Memory B cell (primary cell): ENCODE measurements at regions not wholly inside any gene's neighbourhood (a gene's known extent, or its start where the extent isn't known, plus 50 kb on each side); places are given as distances from the start of the nearest gene placed in this dataset.
"Not testable (repeated sequence)": the region's sequence is repeated elsewhere in the genome, so short reads cannot be mapped to it uniquely, and the experiment has no call there.

Source experiments
- ATAC-seq: fragments of 150-1000 bp; cut with Tn5 transposase; 2 replicates; pipeline ENCODE4 v1.10.0; 2021; ENCODE audit warnings: low read depth, mild to moderate bottlenecking, moderate library complexity
- DNase-seq, 2 donors: peaks; one replicate each; pipeline ENCODE4 v3.0.0; 2022; ENCODE audit warnings: low spot score in 2 of 2
- H3K27ac Mint-ChIP-seq: one replicate; pipeline ENCODE4 v1.8.0; 2022; ENCODE audit warnings: mild to moderate bottlenecking, moderate library complexity, mixed read lengths
- H3K27me3 Mint-ChIP-seq: one replicate; pipeline ENCODE4 v1.8.0; 2022; ENCODE audit warnings: mixed read lengths
- H3K36me3 Mint-ChIP-seq: one replicate; pipeline ENCODE4 v1.8.0; 2022; ENCODE audit warnings: mild to moderate bottlenecking, mixed read lengths
- H3K4me1 Mint-ChIP-seq: one replicate; pipeline ENCODE4 v1.8.0; 2022; ENCODE audit warnings: mixed read lengths
- H3K4me3 Mint-ChIP-seq: one replicate; pipeline ENCODE4 v1.8.0; 2022; ENCODE audit warnings: mild to moderate bottlenecking, moderate library complexity, mixed read lengths
- H3K9me3 Mint-ChIP-seq: one replicate; pipeline ENCODE4 v1.8.0; 2022; ENCODE audit warnings: mixed read lengths

DNA sequence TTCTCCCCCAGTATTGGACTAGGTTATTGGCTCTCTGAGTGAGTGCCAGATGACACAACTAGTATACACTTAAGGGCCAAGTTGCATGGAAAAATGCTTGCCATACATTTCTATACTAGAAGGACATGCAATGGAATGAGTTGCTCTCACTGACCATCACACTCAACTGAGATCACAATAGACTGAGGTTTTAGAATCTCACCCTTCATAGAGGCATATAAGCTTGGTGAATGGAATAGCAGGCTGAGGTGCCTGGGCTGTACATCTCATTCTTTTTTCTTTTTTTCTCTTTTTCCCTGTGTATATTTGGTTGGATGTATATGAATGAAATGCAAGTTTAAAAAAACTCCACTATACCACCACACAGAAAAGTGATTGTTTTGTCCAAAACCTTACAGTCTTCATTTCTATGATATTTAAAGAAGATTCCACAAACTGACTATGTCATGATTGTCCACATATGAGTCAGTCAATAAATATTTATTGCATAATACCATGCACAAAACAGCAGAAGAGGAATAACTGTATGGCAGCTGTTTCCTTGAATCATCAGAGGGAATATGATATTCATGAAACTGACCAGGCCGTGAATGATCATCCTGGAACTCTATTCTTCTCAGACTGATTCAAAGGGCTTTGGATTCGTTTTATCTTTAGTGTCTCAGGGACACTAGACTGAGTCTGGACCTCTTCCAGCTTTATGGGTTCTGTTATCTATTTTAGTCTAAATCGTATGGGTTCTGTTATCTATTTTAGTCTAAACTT lies 122.6 kb upstream of the STK17B start:
- ATAC-seq = no peak
- no peaks in the 10 kb centered on the region for H3K9me3 Mint-ChIP-seq
- H3K27ac Mint-ChIP-seq = no peak overlapping the region
- no peaks in the 10 kb centered on the region for H3K27me3 Mint-ChIP-seq
- peaks cover 27% of the 10 kb centered on the region for H3K4me1 Mint-ChIP-seq
- no peak overlapping the region for H3K4me3 Mint-ChIP-seq
- DNase-seq = no peak
- no peaks in the 10 kb centered on the region for H3K36me3 Mint-ChIP-seq

DNA sequence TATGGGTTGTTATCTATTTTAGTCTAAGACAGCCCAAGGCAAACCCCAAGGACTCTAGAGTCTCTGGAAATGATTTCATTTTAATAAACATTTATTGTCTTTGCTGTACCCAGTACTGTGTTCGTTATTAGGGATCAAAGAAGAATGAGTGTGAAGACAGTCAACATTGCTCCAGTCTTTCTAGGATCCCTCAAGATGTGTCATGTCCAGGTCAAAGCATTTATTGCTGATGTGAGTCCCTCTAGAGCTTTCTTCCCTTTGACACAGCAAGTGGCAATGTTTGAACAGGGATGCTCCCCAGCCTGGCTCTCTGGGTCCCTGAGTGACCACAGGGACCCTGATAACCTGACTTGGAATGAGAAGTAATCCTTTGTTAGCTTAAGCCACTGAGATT lies 123.1 kb upstream of the STK17B start:
- no peak overlapping the region for H3K27ac Mint-ChIP-seq
- H3K27me3 Mint-ChIP-seq = no peaks in the 10 kb centered on the region
- DNase-seq (no peak), ATAC-seq (no peak)
- H3K9me3 Mint-ChIP-seq = no peaks in the 10 kb centered on the region
- peaks cover 26% of the 10 kb centered on the region for H3K4me1 Mint-ChIP-seq
- H3K36me3 Mint-ChIP-seq = no peaks in the 10 kb centered on the region
- no peak overlapping the region for H3K4me3 Mint-ChIP-seq

DNA sequence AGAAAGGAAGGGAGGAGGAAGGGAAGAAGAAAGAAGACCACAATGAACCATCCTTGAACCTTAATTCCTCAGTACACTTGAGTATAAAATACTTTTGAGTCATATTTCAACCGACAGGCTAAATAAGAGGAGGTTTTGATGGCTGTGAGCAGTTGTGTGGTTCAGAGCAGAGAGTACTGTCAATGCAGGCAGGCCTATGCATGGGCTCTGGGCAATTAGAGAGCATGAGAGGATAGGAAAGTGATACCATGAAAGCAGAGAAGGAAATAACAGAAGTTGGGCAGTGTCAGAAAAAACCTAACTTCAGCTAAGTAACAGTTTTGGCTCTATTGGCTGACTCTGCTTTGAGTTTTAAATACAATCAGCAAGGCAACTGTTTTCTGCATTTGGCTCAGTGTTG lies 123.6 kb upstream of the STK17B start:
- Mint-ChIP-seq H3K9me3 (no peaks in the 10 kb centered on the region), H3K27ac (no peak overlapping the region), H3K4me1 (peaks cover 26% of the 10 kb centered on the region), H3K4me3 (no peak overlapping the region), H3K36me3 (no peaks in the 10 kb centered on the region), H3K27me3 (no peaks in the 10 kb centered on the region)
- DNase-seq (no peak), ATAC-seq (no peak)

DNA sequence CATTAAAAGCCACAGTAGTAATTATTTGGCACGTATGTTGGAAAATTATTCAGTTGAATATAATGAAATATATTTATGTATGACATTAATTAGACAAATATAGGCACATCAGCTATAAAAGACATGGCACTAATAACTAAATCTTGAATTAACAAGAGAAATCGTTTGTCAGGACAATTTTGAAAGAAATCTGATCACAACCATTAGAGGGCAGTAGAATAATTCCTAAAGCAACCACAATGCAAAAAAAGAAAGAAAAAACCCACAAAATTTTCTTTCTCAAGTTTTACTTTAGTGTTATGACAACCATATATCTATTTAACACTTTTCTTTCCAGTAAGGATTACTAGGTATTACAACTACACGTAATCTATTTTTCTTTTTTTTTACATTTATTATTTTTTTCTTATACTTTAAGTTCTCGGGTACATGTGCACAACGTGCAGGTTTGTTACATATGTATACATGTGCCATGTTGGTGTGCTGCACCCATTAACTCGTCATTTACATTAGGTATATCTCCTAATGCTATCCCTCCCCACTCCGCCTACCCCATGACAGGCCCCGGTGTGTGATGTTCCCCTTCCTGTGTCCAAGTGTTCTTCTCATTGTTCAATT lies 126.8 kb upstream of the STK17B start:
- not testable (repeated sequence) for H3K27ac Mint-ChIP-seq, H3K9me3 Mint-ChIP-seq, H3K4me1 Mint-ChIP-seq, H3K36me3 Mint-ChIP-seq, ATAC-seq, H3K4me3 Mint-ChIP-seq, DNase-seq, H3K27me3 Mint-ChIP-seq

DNA sequence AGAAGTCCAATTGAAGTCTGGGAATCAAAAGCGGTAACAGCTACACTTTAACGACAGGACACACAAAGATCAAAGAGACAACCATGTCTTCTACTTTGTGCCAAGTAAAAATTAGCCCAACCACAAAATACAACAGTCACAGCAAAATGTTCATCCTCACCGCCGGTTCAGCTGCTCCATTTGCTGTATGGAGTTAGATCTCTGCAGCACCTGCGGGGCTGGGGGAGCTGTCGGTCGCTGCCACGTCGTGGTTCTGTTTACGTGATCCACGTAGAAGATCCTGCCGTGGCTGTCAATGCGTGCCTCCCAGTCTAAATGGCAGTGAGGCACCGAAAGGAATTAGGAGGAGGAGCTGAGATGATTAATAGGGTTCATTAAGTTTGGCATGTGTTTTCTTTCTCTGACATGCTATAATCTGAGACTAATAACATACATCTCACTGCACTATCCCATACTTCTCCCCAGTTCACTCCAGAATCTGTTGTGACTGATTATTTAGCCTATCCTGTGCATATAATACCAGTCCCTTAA lies 136.5 kb upstream of the STK17B start:
- ATAC-seq (no peak), DNase-seq (no peak)
- Mint-ChIP-seq H3K36me3 (no peaks in the 10 kb centered on the region), H3K27ac (no peak overlapping the region), H3K4me1 (no peaks in the 10 kb centered on the region), H3K9me3 (no peaks in the 10 kb centered on the region), H3K27me3 (peaks cover 2% of the 10 kb centered on the region), H3K4me3 (no peak overlapping the region)

DNA sequence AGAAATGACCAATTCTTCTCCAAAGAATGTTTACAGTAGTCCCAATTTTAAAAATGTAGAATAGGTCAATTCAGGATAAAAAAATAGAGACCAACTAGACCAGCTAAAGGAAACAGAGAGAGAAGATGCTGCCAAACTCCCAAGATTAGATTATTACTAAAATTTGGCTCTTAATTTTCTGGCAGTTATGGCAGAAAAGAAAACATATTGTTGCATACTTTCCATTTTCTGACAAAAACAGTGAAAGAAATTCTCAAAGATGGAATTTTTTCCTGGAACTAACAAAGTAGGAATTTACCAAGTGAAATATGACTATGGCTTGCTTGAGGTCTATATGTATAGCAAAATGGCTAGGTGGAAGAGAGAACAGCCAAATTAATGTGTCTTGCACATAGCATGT lies 138.3 kb upstream of the STK17B start:
- no peak for ATAC-seq
- Mint-ChIP-seq H3K27ac (no peak overlapping the region), H3K4me1 (peaks cover under 1% of the 10 kb centered on the region)

DNA sequence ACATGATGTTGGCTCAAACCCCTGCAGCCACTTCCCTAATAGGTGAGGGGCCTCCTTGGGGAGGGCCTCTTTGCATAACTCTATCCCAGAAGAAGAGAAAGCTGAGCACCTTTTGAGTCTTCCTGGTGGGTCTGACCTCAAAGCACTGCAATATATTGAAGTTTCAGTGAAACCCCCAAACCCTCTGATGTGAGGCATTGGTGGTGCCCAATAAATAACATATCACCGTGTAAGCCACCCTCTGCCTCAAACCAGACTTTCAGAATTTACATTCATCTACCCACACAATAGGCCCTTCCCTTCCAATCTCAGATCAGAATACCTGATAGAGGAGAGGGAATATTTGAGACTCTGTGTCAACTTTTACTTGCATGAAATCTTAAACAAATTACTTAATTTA lies 142.8 kb upstream of the STK17B start:
- no peaks in the 10 kb centered on the region for H3K27me3 Mint-ChIP-seq
- no peaks in the 10 kb centered on the region for H3K9me3 Mint-ChIP-seq
- no peak overlapping the region for H3K4me3 Mint-ChIP-seq
- ATAC-seq = no peak
- no peak overlapping the region for H3K27ac Mint-ChIP-seq
- H3K36me3 Mint-ChIP-seq = no peaks in the 10 kb centered on the region
- no peak for DNase-seq
- peaks cover 2% of the 10 kb centered on the region for H3K4me1 Mint-ChIP-seq

More for the DNA sequence above, 138.3 kb upstream of the STK17B start:
- H3K4me3 Mint-ChIP-seq = no peak overlapping the region
- no peaks in the 10 kb centered on the region for H3K9me3 Mint-ChIP-seq
- no peak for DNase-seq
- H3K36me3 Mint-ChIP-seq = no peaks in the 10 kb centered on the region
- H3K27me3 Mint-ChIP-seq = peaks cover 2% of the 10 kb centered on the region

DNA sequence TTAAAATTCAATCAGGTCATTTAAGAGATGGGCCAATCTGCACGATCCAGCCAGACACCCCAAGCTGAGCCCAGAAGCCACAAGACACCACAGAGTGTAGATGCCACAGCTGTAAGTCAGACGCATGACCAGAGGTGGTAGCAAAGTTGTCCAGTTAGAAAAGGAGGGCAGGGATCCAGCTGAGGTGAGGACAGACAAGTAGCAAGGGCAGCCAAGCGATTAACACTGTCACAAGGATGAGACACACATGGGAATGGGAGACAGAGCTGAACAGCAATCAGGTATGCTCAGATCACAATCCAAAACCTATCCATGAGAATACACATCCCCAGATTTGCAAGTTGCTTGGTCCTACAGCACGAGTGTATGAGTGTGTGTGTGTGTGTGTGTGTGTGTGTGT lies 143.4 kb upstream of the STK17B start:
- no peaks in the 10 kb centered on the region for H3K36me3 Mint-ChIP-seq
- no peaks in the 10 kb centered on the region for H3K9me3 Mint-ChIP-seq
- ATAC-seq = no peak
- DNase-seq = no peak
- peaks cover 2% of the 10 kb centered on the region for H3K4me1 Mint-ChIP-seq
- no peaks in the 10 kb centered on the region for H3K27me3 Mint-ChIP-seq
- H3K4me3 Mint-ChIP-seq = no peak overlapping the region
- no peak overlapping the region for H3K27ac Mint-ChIP-seq

DNA sequence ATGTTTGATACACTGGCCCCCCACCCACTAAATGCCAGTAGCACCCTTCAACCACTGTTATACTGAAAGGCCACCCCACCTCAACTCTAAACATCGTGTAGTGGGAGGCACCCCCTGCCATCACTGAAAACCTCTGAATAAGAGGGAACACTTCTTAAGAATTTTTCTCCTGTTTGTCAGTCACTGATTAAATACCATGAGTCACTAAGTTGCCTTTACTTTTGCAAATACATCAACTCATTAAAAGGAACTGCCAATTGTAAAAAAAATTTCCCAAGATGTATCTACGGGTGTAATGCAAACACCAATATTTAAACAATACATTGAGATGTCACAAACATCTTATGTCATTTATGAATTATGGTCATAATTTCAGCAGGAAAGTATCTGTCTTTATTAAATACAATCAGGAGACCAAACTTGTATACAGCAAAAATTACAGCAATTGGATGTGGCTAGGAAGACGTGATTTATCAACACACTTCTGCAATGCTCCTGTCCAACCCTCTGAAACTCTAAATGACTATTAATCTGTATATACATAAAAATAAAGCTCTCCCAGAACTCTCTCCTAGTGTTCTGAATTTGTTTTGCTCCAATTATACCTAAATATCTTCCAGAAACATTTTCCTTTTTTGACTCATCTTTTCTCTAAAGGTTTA lies 144.1 kb upstream of the STK17B start:
- no peaks in the 10 kb centered on the region for H3K9me3 Mint-ChIP-seq
- ATAC-seq (no peak), DNase-seq (no peak)
- peaks cover 2% of the 10 kb centered on the region for H3K4me1 Mint-ChIP-seq
- no peak overlapping the region for H3K27ac Mint-ChIP-seq
- H3K36me3 Mint-ChIP-seq = no peaks in the 10 kb centered on the region
- H3K4me3 Mint-ChIP-seq = no peak overlapping the region
- no peaks in the 10 kb centered on the region for H3K27me3 Mint-ChIP-seq

DNA sequence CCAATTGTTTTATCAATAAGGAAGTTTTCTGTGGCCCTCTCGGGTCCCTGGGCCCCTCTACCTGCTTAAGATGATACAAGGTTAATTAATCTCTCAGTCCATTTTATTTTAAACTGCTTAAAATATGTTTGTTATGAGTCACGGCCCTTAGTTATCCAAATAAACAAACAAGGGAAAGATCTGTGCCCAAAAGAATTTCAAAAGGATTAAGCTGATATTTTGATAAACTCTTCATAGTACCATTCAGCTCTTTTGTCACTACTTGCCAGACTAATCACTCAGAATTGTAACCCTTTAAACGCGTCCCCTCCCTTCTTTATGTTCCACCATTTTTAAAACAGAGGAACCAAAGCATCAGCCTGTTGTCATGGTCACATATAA lies 144.7 kb upstream of the STK17B start:
- no peak overlapping the region for H3K27ac Mint-ChIP-seq
- no peak for DNase-seq
- no peaks in the 10 kb centered on the region for H3K36me3 Mint-ChIP-seq
- H3K27me3 Mint-ChIP-seq = no peaks in the 10 kb centered on the region
- no peak for ATAC-seq
- H3K4me1 Mint-ChIP-seq = peaks cover 2% of the 10 kb centered on the region
- H3K9me3 Mint-ChIP-seq = no peaks in the 10 kb centered on the region
- H3K4me3 Mint-ChIP-seq = no peak overlapping the region

DNA sequence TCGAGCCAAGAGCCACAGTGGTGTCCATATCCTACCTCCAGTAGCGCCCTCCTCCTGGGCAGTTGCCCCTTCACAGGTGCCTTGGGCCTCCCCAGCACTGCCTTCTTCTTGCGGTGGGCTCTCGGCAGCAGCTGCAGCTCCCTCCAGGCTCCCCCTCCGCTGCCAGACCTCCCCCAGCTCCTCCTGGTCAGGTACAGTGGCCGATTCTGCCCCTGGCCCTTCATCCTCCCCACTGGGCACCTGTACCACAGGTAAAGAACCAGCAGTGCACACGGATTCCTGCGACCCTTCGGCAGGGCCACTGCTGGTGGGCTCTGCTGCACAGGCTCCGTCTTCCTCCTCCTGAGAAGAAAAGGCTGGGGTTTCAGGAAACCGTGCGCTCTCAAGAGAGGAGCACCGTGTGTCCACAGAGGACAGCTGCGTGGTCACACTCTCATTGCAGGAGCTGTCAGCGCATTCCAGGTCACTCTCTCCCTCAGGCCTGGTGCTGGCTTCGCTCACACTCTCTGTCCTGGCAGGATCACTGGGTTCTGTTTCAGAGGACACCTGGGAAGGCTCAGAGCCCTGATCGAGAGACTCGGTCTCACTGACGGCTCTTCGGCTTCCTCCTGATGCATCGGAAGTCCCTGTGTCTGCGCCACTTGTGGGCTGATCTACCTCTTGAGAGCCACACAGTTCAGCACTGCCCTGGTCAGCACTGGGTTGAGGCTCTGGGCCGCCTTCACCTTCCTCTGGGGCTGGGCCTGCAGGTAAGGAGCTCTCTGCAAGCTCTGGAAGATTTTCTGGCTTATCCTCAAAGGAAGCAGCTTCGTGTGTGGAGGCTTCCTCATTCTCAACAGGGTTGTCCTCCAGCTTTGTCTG lies 147.4 kb upstream of the STK17B start:
- no peaks in the 10 kb centered on the region for H3K9me3 Mint-ChIP-seq
- DNase-seq (no peak), ATAC-seq (no peak)
- no peak overlapping the region for H3K27ac Mint-ChIP-seq
- H3K36me3 Mint-ChIP-seq = no peaks in the 10 kb centered on the region
- no peak overlapping the region for H3K4me3 Mint-ChIP-seq
- H3K27me3 Mint-ChIP-seq = no peaks in the 10 kb centered on the region
- peaks cover 2% of the 10 kb centered on the region for H3K4me1 Mint-ChIP-seq

DNA sequence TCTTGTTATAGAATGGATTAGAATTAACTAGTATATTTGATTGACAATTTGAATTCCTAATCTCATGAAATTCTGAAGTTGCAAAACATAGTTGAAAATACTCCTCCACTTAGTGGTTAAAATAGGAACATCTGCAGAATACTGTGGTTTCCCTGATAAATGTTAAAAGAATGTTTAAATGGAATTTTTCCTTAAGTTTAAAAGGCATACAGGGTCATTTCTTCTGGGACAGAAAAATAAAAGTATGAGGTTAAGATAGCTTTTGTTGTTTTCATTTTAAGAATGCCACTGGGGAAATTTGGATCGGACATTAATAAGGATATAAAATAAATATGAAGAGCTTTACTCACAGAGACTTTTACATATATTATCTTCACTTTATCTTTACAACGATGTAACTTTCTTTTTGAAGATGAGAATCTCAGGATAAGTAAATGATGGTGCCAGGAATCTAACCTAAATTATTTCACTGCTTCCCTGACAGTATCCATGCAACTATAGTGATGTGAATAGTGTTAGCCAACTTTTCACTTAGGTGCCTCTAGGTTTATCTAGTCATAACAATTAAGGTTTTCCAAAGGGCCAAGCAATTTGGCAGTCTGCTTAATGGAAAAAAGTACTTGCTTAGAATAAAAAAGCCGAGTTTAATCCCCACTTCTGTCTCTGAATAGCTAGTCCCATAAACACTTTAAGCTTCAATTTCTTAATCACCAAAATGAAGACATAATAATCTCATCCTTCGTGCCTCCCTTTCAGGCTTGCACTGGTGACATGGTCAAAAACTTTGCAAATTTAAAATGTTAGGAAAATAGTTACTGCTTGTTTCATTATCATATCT lies 151.8 kb upstream of the STK17B start:
- H3K4me1 Mint-ChIP-seq = no peaks in the 10 kb centered on the region
- H3K27me3 Mint-ChIP-seq = peaks cover 4% of the 10 kb centered on the region
- DNase-seq = no peak
- no peak overlapping the region for H3K27ac Mint-ChIP-seq
- no peaks in the 10 kb centered on the region for H3K36me3 Mint-ChIP-seq
- no peak for ATAC-seq
- H3K9me3 Mint-ChIP-seq = no peaks in the 10 kb centered on the region
- H3K4me3 Mint-ChIP-seq = no peak overlapping the region

DNA sequence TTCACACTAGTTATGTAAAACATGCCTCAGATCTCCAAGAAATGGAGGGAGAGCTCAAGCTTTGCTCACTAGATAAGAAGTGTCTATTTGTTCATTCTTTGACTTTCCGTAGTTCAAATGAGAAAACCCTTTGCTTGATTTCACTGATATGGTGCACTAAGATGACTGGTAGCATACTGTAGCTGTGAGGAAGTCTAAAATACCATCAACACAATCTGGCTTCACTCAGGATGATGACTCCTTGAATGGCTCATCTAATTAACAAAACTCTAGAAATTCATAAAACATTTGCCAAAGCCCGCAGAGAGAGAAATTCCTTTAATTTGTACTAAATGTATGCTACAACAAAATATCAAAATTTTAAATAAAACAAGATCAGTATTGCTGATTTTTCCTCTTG lies 152.8 kb upstream of the STK17B start:
- Mint-ChIP-seq H3K27me3 (peaks cover 4% of the 10 kb centered on the region), H3K27ac (no peak overlapping the region)

More for the DNA sequence above, 152.8 kb upstream of the STK17B start:
- Mint-ChIP-seq H3K9me3 (no peaks in the 10 kb centered on the region), H3K36me3 (no peaks in the 10 kb centered on the region), H3K4me3 (no peak overlapping the region), H3K4me1 (no peaks in the 10 kb centered on the region)
- no peak for DNase-seq
- ATAC-seq = no peak
